GM21360 (cell line): ENCODE measurements at regions not wholly inside any gene's neighbourhood (a gene's known extent, or its start where the extent isn't known, plus 50 kb on each side); places are given as distances from the start of the nearest gene placed in this dataset.

Experiments
- ATAC-seq: cut with Tn5 transposase; IDR thresholded peaks from one replicate; pipeline ENCODE4 v1.9.1; 2021; ENCODE audit warnings: mild to moderate bottlenecking, moderate library complexity; ENCODE audit not compliant: unreplicated experiment

GRCh38 chrX:45894864-45895645, 650.2 kb downstream of the ZNF674 start:
- ATAC-seq, result no peak

GRCh38 chrX:45889471-45889870, 655.8 kb downstream of the ZNF674 start:
- ATAC-seq, result no peak

GRCh38 chrX:45888518-45888917, 656.7 kb downstream of the ZNF674 start:
- no peak for ATAC-seq

DNA sequence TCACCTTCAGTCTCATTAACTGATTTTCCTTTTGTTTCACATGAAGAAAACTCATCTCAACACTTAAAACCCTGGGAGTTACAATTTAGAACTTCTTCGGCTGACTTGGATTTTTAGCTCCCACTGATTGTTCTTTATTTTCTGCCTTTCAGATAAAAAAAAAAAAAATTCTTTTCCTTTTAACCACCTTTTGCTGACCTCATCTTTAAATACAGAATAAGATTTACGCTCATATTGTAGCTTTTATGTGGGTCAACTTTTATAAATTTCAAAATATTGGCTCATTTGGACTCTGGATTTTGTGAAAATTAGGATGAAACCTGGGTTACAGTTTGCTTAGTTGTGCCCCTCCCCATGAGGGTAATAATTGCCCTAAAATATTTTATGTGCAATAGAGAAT, 659.3 kb downstream of the ZNF674 start:
- no peak for ATAC-seq

- ATAC-seq, result no peak
Observed at GRCh38 chrX:45879512-45879911, 665.7 kb downstream of the ZNF674 start.

DNA sequence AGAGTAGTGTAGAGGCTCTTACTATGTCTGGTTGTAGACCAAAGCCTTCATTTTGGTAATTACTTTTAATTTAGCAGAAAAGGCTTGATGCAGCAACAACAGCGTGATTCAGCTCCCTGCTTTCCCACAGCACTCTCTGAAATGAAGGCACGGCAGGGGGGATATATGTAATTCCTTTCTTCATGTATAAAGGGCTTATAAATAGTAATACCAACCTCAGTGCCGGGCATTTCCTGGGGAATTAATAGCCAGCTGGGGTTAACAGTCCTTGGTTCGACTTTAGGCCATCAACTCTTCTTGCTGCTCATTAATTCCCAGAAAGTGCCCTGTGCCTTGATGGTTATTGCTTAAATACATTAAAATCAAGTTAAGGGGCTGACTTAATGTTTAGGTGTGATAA, 669.0 kb downstream of the ZNF674 start:
- ATAC-seq, result no peak

- ATAC-seq, result no peak
Observed at GRCh38 chrX:45873781-45874180, 671.4 kb downstream of the ZNF674 start.

GRCh38 chrX:45872480-45872879, 671.8 kb upstream of the DIPK2B start:
- no peak for ATAC-seq

DNA sequence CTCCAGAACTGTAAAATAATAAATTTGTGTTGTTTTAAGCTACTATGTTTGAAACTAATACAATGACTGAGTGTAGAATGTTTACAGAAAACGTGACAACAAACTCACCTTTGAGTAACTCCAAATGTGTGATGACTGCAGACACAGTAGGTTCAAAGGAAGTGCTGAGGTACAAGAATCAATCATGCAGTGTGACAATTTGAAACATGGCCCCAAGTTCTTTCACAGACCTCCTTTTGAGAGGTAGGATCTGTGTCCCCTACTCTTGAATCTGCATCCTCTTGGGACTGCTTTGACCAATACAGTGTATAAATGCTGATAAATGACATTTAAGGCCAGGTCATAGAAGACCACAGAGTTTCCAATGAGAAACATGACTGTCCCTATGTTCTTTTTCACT, 667.7 kb upstream of the DIPK2B start:
- no peak for ATAC-seq

GRCh38 chrX:45862801-45863200, 662.1 kb upstream of the DIPK2B start:
- no peak for ATAC-seq

- no peak for ATAC-seq
Observed at GRCh38 chrX:45860450-45860849, 659.8 kb upstream of the DIPK2B start.

- ATAC-seq, result no peak
Observed at GRCh38 chrX:45859407-45859806, 658.7 kb upstream of the DIPK2B start.

DNA sequence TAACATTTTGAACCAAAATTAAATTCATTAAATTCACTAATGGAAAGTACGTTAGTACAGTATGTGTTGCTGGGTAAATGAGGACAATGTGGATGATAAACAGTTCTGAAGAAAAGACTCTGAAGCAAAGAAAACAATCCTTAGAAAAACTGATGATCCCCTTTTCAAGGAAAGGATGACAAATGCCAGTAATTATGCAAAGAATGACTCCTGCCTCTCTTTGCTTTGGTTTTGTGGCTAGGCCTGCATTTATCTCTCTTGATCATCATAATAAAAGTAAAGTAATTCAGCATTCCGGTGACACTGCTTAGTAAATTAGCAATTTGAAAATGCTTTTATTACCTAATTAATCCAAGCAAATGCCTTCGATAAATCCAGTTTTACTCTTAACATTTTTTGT, 652.2 kb upstream of the DIPK2B start:
- no peak for ATAC-seq

DNA sequence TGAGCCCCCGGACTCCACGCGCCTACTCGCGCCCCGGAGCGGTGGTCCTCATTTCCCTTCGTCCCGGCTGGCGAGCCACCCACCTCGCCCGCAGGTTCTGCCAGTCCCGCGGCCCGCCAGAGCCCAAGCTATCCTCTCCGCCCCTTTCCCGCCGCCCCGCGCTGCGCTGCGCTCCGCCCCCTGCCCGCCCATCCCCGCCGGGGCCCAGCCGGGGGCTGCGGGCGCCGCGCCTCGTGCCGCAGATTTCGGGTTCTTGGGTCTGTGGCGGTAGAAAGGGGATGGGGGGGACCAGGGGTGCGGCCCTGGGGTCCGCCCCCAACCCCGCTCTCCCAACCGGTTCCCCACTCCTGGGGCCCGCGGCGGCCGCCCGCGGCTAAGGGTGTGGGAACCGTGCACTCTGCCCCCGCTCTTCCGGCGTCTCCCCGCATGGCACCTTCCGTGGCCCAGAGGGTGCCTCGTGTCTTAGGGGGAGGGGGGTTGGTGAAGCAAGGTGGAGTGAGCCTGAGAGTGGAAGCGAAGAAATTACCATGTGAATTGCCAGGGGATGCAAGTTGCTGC, 650.8 kb upstream of the DIPK2B start:
- no peak for ATAC-seq

DNA sequence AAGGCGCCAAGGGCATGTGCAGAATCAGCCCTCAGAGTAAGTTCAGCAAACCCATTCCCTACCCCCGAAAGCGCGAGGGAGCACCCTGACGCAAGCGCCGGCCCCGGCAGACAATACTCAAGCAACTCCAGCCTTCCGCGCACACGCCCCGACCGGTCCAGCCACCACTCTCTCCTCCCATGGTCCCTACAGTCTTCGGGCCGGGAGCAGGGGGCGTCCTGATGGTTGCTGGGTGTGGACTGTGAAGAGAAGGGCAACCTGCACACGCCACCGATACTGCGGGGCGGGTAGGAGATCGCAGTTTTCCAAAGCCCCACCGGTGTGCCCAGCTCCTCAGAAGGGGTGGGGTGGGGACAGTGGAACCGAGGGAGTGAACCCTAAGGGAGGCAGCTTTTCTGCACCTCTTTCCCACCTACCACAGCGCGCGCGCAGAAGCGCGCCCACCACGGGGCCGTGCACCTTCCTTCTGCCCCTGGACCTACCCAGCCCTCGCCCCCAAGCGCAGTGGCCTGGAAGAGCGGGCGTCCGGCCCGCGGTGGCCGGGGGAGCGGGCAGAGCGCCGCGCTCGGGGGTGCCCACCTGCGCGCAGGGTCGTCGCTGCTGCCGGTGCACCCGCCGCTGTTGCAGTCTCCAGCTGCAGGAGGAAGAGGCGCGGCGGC, 650.2 kb upstream of the DIPK2B start:
- no peak for ATAC-seq

DNA sequence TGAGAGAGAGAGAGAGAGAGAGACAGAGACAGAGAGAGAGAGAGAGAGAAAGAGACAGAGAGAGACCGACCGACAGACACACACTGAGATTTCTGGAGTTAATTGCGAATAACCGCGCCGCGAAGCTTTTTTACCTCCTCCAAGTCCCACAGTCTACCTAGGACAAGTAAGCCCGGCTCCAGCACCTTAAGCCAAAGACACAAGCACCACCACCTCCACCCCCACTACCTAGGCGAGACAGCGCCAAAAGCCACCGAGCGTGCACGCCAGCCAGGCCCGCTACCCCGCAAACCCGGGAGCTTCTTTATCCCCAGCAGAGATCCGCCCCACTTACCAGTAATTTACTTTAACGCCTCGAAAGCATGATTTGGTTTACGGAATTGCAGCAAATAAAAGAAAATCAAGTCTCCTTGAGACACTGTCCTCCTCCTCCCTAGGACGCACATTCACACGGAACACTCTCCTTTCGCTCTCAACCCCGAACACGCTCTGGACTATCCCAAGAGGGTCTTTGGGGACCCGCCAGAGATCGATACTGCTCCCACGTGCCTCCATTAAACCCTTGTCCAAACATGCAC, 649.6 kb upstream of the DIPK2B start:
- no peak for ATAC-seq

GRCh38 chrX:45849261-45849862, 648.7 kb upstream of the DIPK2B start:
- no peak for ATAC-seq

DNA sequence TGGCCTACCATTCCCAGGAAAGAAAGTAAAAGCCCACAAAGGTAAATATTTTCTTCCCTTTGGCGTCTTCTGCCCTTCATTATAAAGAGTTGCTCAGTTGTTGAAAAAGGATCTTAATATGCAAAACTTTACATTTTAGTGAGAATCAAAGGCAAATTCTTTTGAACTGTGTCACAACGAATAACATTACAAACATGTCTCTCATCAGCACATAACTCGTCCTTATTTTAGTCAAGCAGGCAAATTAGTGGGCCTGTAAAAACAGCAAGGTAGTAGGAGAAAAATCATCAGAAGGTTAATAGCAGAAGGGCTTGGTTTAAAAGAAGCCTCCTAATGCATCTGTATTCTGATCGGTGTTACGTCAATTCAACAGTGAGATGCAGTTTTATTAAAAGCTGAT, 647.3 kb upstream of the DIPK2B start:
- ATAC-seq, result no peak

GRCh38 chrX:45846328-45846727, 645.7 kb upstream of the DIPK2B start:
- ATAC-seq, result no peak

- ATAC-seq, result no peak
Observed at GRCh38 chrX:45845142-45845541, 644.5 kb upstream of the DIPK2B start.

DNA sequence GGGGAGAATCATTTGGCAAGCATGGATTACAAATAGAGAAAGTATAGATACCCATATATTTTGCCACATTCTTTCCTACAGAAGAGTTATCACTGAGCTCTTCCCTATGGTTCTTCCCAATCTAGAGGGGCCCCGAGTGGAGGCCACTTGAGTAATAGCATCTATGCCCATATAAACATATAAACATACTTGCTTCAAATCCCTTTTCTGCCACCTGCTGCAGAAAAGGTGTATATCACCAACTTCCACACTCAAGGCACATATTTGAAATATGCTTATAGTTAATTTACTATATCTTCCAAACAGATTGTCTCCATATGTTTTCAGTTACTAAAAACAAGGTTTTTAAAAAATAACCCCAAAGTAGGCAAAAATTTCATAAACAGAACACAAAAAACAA, 642.8 kb upstream of the DIPK2B start:
- no peak for ATAC-seq

GRCh38 chrX:45842926-45843315, 642.2 kb upstream of the DIPK2B start:
- no peak for ATAC-seq
